ENCODE measurements at regions not wholly inside any gene's neighbourhood (a gene's known extent, or its start where the extent isn't known, plus 50 kb on each side); places are given as distances from the start of the nearest gene placed in this dataset.

DNA sequence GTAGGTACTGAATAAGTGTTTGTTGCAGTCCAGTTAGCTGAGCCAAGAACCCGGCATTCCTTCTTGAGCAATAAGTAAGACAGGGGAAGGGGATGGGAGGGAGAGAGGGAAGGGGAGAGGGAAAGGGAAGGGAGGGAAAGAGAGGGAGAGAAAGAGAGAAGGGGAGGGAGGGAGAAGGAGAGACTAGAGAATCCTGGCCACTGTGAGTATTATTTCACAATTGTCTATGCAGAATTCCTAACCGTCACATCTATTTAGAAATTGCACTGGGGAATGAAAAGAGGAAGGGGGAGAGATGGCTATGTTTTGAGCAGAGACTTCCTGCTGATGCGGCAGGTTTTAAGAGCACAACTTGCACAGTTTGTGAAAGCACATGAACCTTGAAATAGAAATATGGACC is 251.4 kb upstream of the ZMIZ1 start:
- no peak for DNase-seq
- H3K27ac ChIP-seq (ENCODE audit: low read length in 2 of 2): no peak overlapping the region
- no peaks in the 10 kb centered on the region for H4K20me1 ChIP-seq (ENCODE audit: control insufficient read depth, insufficient read depth, low read length, poor library complexity, severe bottlenecking)
- TF ChIP-seq, protein P1, sequence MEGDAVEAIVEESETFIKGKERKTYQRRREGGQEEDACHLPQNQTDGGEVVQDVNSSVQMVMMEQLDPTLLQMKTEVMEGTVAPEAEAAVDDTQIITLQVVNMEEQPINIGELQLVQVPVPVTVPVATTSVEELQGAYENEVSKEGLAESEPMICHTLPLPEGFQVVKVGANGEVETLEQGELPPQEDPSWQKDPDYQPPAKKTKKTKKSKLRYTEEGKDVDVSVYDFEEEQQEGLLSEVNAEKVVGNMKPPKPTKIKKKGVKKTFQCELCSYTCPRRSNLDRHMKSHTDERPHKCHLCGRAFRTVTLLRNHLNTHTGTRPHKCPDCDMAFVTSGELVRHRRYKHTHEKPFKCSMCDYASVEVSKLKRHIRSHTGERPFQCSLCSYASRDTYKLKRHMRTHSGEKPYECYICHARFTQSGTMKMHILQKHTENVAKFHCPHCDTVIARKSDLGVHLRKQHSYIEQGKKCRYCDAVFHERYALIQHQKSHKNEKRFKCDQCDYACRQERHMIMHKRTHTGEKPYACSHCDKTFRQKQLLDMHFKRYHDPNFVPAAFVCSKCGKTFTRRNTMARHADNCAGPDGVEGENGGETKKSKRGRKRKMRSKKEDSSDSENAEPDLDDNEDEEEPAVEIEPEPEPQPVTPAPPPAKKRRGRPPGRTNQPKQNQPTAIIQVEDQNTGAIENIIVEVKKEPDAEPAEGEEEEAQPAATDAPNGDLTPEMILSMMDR (IDR thresholded peaks at IDR 0.05): no peak
- TF ChIP-seq EZH2 (IDR thresholded peaks at IDR 0.05; ENCODE audit: borderline replicate concordance, insufficient read depth, low read depth, low read length, poor library complexity, severe bottlenecking): no peak
- H3K27ac Mint-ChIP-seq: no peak overlapping the region
- no peaks in the 10 kb centered on the region for H3K9me3 Mint-ChIP-seq (ENCODE audit: insufficient read depth)
- no peaks in the 10 kb centered on the region for H3K36me3 ChIP-seq (replicated peaks in 1 of 2; ENCODE audit: control extremely low read depth in 1 of 2, control insufficient read depth in 1 of 2, extremely low read depth in 1 of 2, insufficient read depth in 2 of 2, low read length in 1 of 2)
- no peak overlapping the region for H3K4me3 Mint-ChIP-seq
- CTCF ChIA-PET: no interaction called here
- peaks cover 34% of the 10 kb centered on the region for H3K27me3 Mint-ChIP-seq
- intact Hi-C loops (cut with micrococcal nuclease): no loop called here
- WGBS (ENCODE audit: insufficient coverage): 90% methylated on average over 1 of the region's 3 CpGs
- H3K9me3 ChIP-seq (ENCODE audit: control extremely low read depth in 1 of 3, control insufficient read depth in 2 of 3, insufficient read depth in 1 of 3, low read length in 2 of 3): no peaks in the 10 kb centered on the region
- no peak overlapping the region for H3K4me2 ChIP-seq (replicated peaks; ENCODE audit: low read depth, low read length, poor library complexity, severe bottlenecking)
- no peak overlapping the region for H3K4me3 ChIP-seq (ENCODE audit: control extremely low read depth in 1 of 5, extremely low read depth in 1 of 5, insufficient read depth in 1 of 5, low read depth in 2 of 5, low read length in 4 of 5)
- no peaks in the 10 kb centered on the region for H3K79me2 ChIP-seq (ENCODE audit: control insufficient read depth, insufficient read depth, low read length)
- no peak for ATAC-seq (ENCODE audit: low read depth)
- H3K27me3 ChIP-seq (replicated peaks in 1 of 4; ENCODE audit: control extremely low read depth in 1 of 4, control insufficient read depth in 3 of 4, insufficient read depth in 4 of 4, low read length in 3 of 4): peaks cover 0 to 2% (median 0%) of the 10 kb centered on the region in 4 experiments
- H3K9ac ChIP-seq (ENCODE audit: low read length): no peak overlapping the region
- H3K4me1 Mint-ChIP-seq: no peaks in the 10 kb centered on the region
- POLR2A ChIA-PET: no interaction called here
- no peaks in the 10 kb centered on the region for H3K4me1 ChIP-seq (ENCODE audit: control insufficient read depth in 2 of 2, insufficient read depth in 2 of 2, low read length in 2 of 2)
- H2AFZ ChIP-seq (ENCODE audit: insufficient read depth, low read depth, low read length, poor library complexity, severe bottlenecking): no peak overlapping the region

- no peaks in the 10 kb centered on the region for H3K4me1 Mint-ChIP-seq
- no CpG with 5 or more reads among the region's 3 CpGs for WGBS (ENCODE audit: insufficient coverage)
- TF ChIP-seq EZH2 (IDR thresholded peaks at IDR 0.05; ENCODE audit: borderline replicate concordance, insufficient read depth, low read depth, low read length, poor library complexity, severe bottlenecking): no peak
- TF ChIP-seq, protein P1 (IDR thresholded peaks at IDR 0.05): no peak
- H3K27me3 Mint-ChIP-seq: peaks cover 29% of the 10 kb centered on the region
- ChIA-PET POLR2A (no interaction called here), CTCF (no interaction called here)
- H3K9me3 ChIP-seq (ENCODE audit: control extremely low read depth in 1 of 3, control insufficient read depth in 2 of 3, insufficient read depth in 1 of 3, low read length in 2 of 3): no peaks in the 10 kb centered on the region
- intact Hi-C loops (cut with micrococcal nuclease): no loop called here
- no peak overlapping the region for H2AFZ ChIP-seq (ENCODE audit: insufficient read depth, low read depth, low read length, poor library complexity, severe bottlenecking)
- no peaks in the 10 kb centered on the region for H3K36me3 ChIP-seq (replicated peaks in 1 of 2; ENCODE audit: control extremely low read depth in 1 of 2, control insufficient read depth in 1 of 2, extremely low read depth in 1 of 2, insufficient read depth in 2 of 2, low read length in 1 of 2)
- DNase-seq (no peak), ATAC-seq (ENCODE audit: low read depth) (no peak)
- H3K79me2 ChIP-seq (ENCODE audit: control insufficient read depth, insufficient read depth, low read length): no peaks in the 10 kb centered on the region
- H3K4me1 ChIP-seq (ENCODE audit: control insufficient read depth in 2 of 2, insufficient read depth in 2 of 2, low read length in 2 of 2): no peaks in the 10 kb centered on the region
- H3K9me3 Mint-ChIP-seq (ENCODE audit: insufficient read depth): no peaks in the 10 kb centered on the region
- peaks cover 0 to 2% (median 0%) of the 10 kb centered on the region in 4 experiments for H3K27me3 ChIP-seq (replicated peaks in 1 of 4; ENCODE audit: control extremely low read depth in 1 of 4, control insufficient read depth in 3 of 4, insufficient read depth in 4 of 4, low read length in 3 of 4)
- H4K20me1 ChIP-seq (ENCODE audit: control insufficient read depth, insufficient read depth, low read length, poor library complexity, severe bottlenecking): no peaks in the 10 kb centered on the region
- no peak overlapping the region for H3K4me2 ChIP-seq (replicated peaks; ENCODE audit: low read depth, low read length, poor library complexity, severe bottlenecking)
- H3K27ac Mint-ChIP-seq: no peak overlapping the region
- no peak overlapping the region for H3K9ac ChIP-seq (ENCODE audit: low read length)
- no peak overlapping the region for H3K4me3 Mint-ChIP-seq
- no peak overlapping the region for H3K27ac ChIP-seq (ENCODE audit: low read length in 2 of 2)
- no peak overlapping the region for H3K4me3 ChIP-seq (ENCODE audit: control extremely low read depth in 1 of 5, extremely low read depth in 1 of 5, insufficient read depth in 1 of 5, low read depth in 2 of 5, low read length in 4 of 5)
Measured at GRCh38 chr10:78817804-78818203, 251.0 kb upstream of the ZMIZ1 start.
